ENCODE measurements at regions not wholly inside any gene's neighbourhood (a gene's known extent, or its start where the extent isn't known, plus 50 kb on each side); places are given as distances from the start of the nearest gene placed in this dataset.

GRCh38 chr21:35212393-35213127 is 163.5 kb upstream of the RUNX1 start:
- H2BK15ac ChIP-seq (ENCODE audit: low read depth, low read length): no peak overlapping the region
- H3T11ph ChIP-seq (ENCODE audit: low read length): no peak overlapping the region
- TF ChIP-seq CTCF (conservative IDR thresholded peaks at IDR 0.05): no peak
- Mint-ChIP-seq H3K27ac (no peak overlapping the region), H3K9me3 (peaks cover 3 to 4% of the 10 kb centered on the region in 2 experiments; a peak in 3 of 5 replicates), H3K4me3 (no peak overlapping the region), H3K36me3 (ENCODE audit: insufficient read depth in 1 of 3, low read depth in 3 of 3) (no peaks in the 10 kb centered on the region), H3K4me1 (peaks cover 3% of the 10 kb centered on the region in 2 experiments), H3K27me3 (ENCODE audit: low read depth) (no peaks in the 10 kb centered on the region)
- H4K8ac ChIP-seq (replicated peaks; ENCODE audit: insufficient read length, low read depth, low read length): no peak overlapping the region
- no peak overlapping the region for H4K91ac ChIP-seq (ENCODE audit: insufficient read length, low read depth, low read length)
- H3K56ac ChIP-seq (ENCODE audit: insufficient read length, low read depth, low read length): no peak overlapping the region
- no peak overlapping the region for H2BK5ac ChIP-seq (ENCODE audit: insufficient read length, low read length)
- no peaks in the 10 kb centered on the region for H3K79me2 ChIP-seq (ENCODE audit: insufficient read depth, low read length)
- no peak overlapping the region for H3K4me2 ChIP-seq (ENCODE audit: insufficient read depth, insufficient read length, low read length)
- no peak overlapping the region for H3K23ac ChIP-seq (ENCODE audit: insufficient read length, low read depth, low read length)
- no peak overlapping the region for H3K9ac ChIP-seq (ENCODE audit: extremely low read depth, insufficient read length, low read length)
- WGBS (ENCODE audit: extremely low coverage, insufficient read length, low lambda C conversion rate): no CpG with 5 or more reads among the region's 3 CpGs
- no peak overlapping the region for H2BK20ac ChIP-seq (ENCODE audit: low read depth, low read length, poor library complexity, severe bottlenecking)
- no peak overlapping the region for H2AFZ ChIP-seq (ENCODE audit: low read length)
- no peak overlapping the region for H3K14ac ChIP-seq (ENCODE audit: insufficient read depth, low read length)
- no peaks in the 10 kb centered on the region for H3K79me1 ChIP-seq (ENCODE audit: insufficient read depth, low read depth, low read length, poor library complexity, severe bottlenecking)
- H4K20me1 ChIP-seq (ENCODE audit: control insufficient read depth, insufficient read depth, insufficient read length): no peaks in the 10 kb centered on the region
- H3K27me3 ChIP-seq (ENCODE audit: insufficient read depth, low read length): no peaks in the 10 kb centered on the region
- no peak overlapping the region for H4K5ac ChIP-seq (ENCODE audit: insufficient read length, low read depth, low read length)
- no peak overlapping the region for H3K4ac ChIP-seq (ENCODE audit: low read depth, low read length)
- H3K18ac ChIP-seq (ENCODE audit: insufficient read length, low read depth, low read length): no peak overlapping the region
- no peak overlapping the region for H2AK5ac ChIP-seq (ENCODE audit: insufficient read length, low read length)
- no peaks in the 10 kb centered on the region for H3K9me3 ChIP-seq (ENCODE audit: control insufficient read depth, low read depth, low read length)
- DNase-seq: no peak
- no peak overlapping the region for H3K27ac ChIP-seq (ENCODE audit: insufficient read length, low read depth, low read length)
- H2BK120ac ChIP-seq (ENCODE audit: low read depth, low read length, poor library complexity, severe bottlenecking): no peak overlapping the region
- no peak overlapping the region for H2BK12ac ChIP-seq (ENCODE audit: insufficient read length, low read depth, low read length)
- no peaks in the 10 kb centered on the region for H3K4me1 ChIP-seq (ENCODE audit: insufficient read depth, low read length)
- H3K23me2 ChIP-seq (ENCODE audit: insufficient read length, low read depth, low read length, poor library complexity, severe bottlenecking): no peaks in the 10 kb centered on the region

Measured in H9 (cell line).